ENCODE measurements at regions not wholly inside any gene's neighbourhood (a gene's known extent, or its start where the extent isn't known, plus 50 kb on each side); places are given as distances from the start of the nearest gene placed in this dataset.

- no peak for TF ChIP-seq SP1 (IDR thresholded peaks at IDR 0.05; ENCODE audit: low read depth)
- no peak for TF ChIP-seq RAD21 (IDR thresholded peaks at IDR 0.05; ENCODE audit: low read depth)
These were observed 164.8 kb upstream of the KL start for GRCh38 chr13:32851083-32852069.

Data from HCT116 (cell line).